DND-41 (cell line): ENCODE measurements at regions not wholly inside any gene's neighbourhood (a gene's known extent, or its start where the extent isn't known, plus 50 kb on each side); places are given as distances from the start of the nearest gene placed in this dataset.

Experiments
- CTCF ChIP-seq: IDR thresholded peaks from 2 replicates; pipeline ENCODE4 v1.5.1; 2012; ENCODE audit warnings: borderline replicate concordance, low read length, moderate library complexity, mild to moderate bottlenecking; ENCODE audit not compliant: poor library complexity, severe bottlenecking; ENCODE audit errors: extremely low read depth
- EZH2 ChIP-seq: IDR thresholded peaks from 3 replicates; pipeline ENCODE4 v1.6.1; 2012; ENCODE audit warnings: borderline replicate concordance, low read depth, mild to moderate bottlenecking, moderate library complexity, low read length, inconsistent platforms; ENCODE audit not compliant: severe bottlenecking

DNA sequence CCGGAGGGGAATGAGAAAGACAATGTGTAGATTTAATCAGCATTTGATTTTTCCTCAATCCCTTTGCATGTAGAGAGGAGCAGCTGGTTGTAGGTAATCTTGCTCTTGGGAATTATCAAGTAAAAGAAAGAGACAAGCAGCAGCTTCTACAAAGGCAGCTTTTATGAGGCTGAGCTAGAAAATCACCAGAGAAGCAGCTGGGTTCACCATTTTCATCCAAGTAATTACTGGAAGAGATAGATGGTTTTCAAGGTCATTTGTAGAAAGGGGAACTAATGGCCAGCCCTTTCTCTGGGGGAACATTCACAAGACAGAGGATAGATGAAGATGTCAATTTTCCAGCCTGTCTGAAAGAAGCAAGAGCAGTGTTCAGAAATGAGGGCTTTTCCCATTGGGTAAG is 113.0 kb downstream of the RND3 start:
- TF ChIP-seq CTCF (no peak), EZH2 (no peak)
